GM19468 (cell line): ENCODE measurements at regions not wholly inside any gene's neighbourhood (a gene's known extent, or its start where the extent isn't known, plus 50 kb on each side); places are given as distances from the start of the nearest gene placed in this dataset.
"Not testable (repeated sequence)": the region's sequence is repeated elsewhere in the genome, so short reads cannot be mapped to it uniquely, and the experiment has no call there.

Experiments
- ATAC-seq: cut with Tn5 transposase; IDR thresholded peaks from one replicate; pipeline ENCODE4 v1.9.1; 2021; ENCODE audit warnings: mild to moderate bottlenecking, moderate library complexity, moderate number of reproducible peaks; ENCODE audit not compliant: unreplicated experiment; ENCODE audit errors: extremely low read depth

DNA sequence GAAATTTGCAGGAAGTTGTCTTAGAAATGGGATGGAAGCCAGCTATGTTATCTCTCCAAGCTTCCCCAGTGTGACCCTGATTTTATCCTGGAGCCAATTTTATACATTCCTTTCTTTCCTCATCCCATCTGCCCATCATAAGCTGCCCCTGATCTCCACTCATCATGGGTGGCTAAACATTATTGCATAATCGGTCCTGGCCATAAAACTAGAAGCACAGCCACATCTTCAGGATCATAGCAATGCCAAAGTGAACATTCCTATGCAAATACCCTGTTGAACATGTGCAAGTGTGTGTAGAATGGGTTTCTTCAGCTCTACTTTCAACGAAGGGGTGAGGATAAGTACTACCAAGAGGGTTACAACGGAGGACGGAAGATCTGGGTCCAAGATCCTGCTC is 50.6 kb upstream of the COG2 start:
- no peak for ATAC-seq

DNA sequence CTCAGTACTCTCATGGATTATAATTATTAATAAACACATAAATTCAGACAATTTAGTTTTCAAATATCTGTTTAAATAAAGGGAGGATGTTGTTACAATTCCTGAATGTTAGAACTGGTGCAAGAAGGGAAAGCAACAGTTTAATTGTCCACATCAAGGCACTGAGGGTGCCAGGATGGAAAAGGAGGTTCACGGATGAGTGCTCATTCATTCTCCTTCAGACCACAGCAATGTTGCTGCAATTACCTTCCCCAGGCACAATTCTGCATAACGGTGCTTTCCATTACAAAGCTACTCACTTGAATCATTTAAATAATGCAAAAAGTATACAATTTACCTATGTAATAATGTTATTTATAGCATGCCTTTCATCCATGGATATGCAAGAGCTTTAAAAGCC is 52.3 kb upstream of the COG2 start:
- no peak for ATAC-seq

DNA sequence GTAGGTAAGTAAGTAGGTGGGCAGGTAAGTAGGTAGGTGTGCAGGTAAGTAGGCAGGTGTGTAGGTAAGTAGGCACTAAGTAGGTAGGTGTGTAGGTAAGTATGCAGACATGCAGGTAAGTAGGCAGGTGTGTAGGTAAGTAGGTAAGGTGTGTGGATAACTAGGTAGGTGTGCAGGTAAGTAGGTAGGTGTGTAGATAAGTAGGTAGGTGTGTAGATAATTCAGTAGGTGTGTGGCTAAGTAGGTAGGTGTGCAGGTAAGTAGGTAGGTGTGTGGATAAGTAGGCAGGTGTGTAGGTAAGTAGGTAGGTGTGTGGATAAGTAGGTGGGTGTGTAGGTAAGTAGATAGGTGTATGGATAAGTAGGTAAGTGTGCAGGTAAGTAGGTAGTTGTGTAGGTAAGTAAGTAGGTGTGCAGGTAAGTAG is 53.9 kb upstream of the COG2 start:
- no peak for ATAC-seq

DNA sequence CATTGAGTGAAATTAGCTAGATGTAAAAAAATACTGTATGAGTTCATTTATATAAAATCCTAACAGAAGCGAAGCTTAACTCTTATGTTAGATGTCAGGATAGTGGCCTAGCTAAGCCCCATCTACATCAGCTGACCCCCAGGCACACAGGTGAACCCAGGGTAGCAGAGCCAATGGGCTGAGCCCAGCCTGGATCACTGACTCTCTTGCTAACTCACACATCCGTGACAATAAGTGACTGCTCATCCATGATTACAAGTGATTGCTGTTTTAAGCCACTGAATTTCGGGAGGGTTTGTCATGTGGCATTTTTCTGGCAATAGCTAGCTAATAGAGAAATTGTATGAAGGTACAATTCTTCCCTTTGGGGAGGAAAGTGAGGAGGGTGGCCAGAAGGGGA is 55.2 kb upstream of the COG2 start:
- no peak for ATAC-seq

DNA sequence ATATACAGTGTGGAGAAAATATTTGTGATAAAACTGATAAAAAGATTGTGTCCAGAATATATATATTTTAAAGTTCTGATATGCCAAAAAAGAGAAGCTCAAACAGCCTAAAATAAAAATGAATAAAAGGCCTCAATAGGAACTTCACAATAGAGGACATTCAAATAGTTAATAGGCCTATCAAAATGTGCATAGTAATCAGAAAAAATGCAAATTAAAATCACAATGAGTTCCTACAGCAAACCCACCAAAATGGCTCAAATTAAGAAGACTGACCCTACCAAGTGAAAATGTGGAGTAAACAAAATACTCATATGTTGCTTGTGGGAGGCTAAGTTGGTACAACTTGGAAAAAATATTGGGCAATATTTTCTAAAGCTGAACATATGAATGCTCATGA is 57.6 kb upstream of the COG2 start:
- ATAC-seq, result no peak

GRCh38 chr1:230581446-230582079 is 60.7 kb upstream of the COG2 start:
- no peak for ATAC-seq

DNA sequence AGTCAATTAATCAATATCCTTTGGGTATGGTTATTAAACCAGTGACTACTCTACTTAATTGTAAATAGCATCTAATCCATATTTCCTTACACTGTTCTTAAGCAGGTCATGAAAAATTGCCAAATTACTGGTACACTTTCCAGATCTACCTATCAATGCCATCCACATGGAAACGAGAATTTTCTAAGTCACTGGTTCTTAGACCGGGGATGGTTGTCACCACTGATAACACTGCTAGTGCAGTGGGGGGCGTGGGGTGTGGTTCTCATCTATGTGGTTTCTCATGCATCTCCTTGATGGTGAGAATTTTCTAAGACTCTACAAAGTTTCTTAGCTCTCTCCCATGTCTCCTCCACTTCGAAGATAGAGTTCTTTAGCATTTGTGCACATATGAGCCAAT is 63.7 kb upstream of the COG2 start:
- ATAC-seq, result no peak

DNA sequence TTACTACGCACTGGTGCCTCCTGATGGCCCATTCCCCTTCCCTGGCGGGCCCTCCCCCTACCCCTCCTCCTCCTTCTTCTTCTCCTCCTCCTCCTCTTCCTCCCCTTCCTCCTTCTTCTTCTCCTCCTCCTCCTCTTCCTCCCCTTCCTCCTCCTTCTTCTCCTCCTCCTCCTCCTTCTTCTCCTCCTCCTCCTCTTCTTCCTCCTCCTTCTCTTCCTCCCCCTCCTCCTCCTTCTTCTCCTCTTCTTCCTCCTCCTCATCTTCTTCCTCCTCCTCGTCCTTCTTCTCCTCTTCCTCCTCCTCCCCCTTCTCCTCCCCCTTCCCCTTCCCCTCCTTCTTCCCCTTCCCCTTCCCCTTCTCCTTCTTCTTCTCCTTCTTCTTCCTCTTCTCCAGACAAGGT is 64.7 kb upstream of the COG2 start:
- ATAC-seq, result no peak

DNA sequence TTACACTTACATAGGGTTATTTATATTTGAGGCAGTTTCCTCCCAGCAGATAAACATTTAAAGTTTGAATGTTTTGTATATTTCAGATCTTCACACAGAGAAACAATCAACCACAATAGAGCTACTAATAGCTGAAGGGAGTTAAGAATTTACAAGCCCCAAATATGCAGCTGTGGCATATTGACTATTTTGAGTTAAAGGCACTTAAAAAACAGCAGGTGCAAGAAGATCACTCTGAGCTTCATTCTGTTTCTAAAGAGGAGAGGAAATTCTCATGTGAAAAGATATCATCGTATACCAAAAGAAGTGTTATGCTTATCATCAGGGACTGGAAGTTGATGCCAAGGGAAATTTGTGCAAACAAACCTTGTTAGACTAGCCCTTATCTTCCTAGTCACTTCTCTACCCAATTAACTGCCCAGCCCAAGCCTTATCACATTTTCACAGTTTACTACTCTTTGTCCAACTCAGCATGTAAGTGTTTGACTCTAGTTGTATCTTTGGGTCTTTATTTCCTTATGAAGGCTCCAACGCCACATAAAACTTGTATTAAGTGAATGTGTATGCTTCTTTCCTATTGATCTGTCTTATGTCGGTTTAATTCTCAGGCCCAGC is 66.3 kb upstream of the COG2 start:
- no peak for ATAC-seq

DNA sequence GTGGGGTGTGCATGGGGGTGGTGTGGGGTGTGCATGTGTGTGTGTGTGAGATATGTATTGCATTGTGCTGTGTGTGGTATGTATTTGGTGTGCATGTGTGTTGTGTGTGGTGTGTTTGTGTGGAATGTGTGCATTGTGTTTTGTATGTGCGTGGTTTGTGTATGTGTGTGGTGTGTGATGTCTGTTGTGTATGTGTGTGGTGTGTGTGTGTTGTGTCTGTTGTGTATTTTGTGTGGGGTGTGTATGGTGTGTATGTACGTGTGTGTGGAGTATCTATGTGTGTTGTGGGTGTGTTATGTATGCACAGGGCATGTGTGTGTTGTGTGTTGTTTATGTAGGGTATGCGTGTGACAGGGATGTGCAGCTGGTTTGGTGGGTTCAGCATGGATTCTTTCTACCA is 67.8 kb upstream of the COG2 start:
- ATAC-seq, result no peak

DNA sequence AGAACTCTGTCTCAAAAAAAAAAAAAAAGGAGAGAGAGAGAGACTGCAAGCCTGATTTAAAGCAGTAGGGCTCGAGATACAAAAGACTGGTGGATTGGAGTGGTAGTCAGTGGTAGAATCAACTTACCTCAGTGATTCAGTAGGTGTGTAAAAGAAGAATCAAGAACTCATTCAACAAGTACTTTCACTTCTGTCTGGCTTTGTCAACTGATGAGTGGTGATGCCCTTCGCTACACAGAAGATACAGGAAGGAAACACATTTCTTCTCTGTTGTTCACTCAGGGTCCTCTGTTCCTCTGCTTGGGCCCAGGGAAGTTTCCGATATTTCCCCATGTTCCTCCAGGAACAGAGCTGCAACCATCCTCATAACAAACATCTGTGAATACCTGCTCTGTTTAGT is 68.6 kb upstream of the COG2 start:
- no peak for ATAC-seq

DNA sequence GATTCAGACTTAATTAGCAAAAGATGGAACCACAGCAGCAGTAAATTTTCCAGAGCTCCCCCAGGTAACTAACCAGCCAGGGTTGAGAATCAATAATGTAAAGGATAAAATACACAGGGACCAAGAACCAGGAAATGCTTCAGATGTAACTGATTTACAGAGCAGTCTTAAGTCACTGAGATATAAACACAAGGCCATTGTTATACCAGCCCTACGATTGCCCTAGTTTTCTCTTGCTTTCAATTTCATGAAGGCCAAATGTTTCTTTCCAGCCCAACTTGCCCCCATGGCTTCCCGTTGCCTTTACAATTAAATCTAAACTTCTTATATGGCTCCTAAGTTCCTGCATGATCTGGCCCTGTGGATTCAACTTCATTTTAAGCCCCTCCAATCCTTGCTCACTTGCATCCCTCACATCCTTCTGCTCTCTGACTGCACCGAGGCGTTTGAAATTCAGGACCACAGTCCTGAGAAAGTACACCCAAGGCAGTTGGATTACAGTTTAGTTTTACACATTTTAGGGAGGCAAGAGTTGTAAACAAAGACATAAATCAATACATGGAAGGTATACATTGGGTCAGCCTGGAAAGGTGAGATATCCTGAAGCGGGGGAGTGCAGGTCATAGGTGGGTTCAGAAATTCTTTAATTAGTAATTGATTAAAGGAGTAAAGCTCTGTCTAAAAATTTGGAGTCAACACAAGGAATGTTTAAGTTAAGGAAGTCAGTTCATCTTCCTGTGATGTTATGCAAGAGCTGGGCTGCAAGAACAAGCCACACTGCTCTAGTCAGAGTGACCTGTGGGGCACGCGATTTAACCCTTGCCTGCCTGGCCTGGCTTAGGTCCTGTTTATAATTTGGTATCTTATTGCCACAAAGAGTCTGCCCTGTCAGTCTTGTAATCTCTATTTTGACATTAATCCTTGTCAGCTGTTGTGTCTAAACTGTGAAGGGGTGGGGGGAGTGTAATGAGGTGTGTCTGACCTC is 69.9 kb upstream of the COG2 start:
- no peak for ATAC-seq

DNA sequence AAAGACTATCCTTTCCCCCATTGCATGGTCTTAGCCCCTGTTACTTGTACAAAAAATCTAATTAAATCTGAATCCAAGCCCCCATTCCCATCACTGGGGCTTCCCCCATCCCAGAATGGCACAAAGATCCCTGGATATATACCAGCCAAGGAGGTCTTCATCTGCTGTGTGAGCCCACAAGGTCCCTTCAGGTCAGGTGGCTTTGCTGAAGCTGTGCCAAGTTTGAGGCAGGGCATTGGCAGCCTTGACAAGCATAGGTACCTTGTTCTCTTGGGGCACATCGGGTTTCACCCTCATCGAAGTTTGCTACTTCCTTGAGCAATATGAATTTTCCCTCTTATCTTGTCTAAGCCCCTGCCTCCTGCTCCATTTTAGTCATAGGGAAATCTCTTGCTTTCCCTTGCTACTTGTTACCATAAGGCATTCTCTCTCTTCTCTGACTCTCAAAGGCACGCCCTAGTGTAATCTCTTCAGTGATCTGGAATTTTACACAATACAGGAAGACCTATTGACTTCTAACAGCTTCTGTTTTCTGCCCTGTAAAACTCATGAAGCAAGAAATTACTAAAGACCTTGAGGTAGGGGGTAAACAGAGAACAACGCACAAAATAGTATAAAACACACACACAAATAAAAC is 71.4 kb upstream of the COG2 start:
- no peak for ATAC-seq

DNA sequence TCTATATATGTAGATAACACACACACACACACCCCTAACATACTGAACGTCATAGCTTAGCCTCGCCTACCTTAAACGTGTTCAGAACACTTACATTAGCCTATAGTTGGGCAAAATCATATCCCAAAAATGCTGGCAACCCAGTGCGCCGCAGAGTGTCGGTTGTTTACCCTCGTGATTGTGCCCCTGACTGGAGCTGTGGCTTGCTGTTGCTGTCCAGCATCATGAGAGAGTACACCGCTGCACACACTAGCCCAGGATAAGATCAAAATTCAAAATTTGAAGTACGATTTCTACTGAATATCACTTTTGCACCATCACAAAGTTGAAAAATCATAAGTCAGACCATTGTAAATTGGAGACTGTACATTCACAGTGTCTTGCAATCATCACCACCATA is 73.1 kb upstream of the COG2 start:
- ATAC-seq, result no peak

DNA sequence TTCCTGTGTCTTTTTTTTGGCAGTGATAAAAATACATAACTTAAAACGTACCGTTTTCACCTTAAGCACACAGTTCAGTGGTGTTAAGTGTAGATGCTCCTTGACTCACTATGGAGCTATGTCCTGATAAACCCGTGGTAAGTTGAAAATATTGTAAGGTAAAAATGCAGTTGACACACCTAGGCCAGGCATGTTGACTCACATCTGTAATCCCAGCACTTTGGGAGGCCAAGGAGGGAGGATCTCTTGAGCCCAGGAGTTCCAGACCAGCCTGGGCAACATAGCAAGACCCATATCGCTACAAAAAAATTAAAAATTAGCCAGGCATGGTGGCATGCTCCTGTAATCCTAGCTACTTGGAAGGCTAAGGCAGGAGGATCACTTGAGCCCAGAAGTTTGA is 73.6 kb upstream of the COG2 start:
- no peak for ATAC-seq

DNA sequence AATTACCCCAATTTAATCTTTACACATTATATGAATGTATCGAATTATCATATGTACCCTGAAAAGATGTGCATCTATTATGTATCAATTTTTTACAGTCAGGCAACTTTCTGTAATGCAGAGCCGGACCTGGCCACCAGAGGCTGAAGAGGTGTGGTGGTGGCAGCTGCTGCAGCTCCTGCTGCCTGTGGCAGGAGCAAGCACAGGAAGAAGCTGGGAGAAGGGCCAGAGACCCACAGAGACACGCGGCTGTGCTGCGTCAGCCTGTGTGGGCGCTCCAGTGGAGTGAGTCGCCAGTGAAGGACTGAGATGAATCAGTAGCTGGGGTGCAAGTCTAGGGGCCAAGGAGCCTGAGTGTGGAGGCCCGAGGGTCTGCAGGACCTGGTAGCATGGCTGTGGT is 74.3 kb upstream of the COG2 start:
- ATAC-seq, result no peak

- ATAC-seq, result no peak
Measured at GRCh38 chr1:230567221-230567575, 75.1 kb upstream of the COG2 start.

DNA sequence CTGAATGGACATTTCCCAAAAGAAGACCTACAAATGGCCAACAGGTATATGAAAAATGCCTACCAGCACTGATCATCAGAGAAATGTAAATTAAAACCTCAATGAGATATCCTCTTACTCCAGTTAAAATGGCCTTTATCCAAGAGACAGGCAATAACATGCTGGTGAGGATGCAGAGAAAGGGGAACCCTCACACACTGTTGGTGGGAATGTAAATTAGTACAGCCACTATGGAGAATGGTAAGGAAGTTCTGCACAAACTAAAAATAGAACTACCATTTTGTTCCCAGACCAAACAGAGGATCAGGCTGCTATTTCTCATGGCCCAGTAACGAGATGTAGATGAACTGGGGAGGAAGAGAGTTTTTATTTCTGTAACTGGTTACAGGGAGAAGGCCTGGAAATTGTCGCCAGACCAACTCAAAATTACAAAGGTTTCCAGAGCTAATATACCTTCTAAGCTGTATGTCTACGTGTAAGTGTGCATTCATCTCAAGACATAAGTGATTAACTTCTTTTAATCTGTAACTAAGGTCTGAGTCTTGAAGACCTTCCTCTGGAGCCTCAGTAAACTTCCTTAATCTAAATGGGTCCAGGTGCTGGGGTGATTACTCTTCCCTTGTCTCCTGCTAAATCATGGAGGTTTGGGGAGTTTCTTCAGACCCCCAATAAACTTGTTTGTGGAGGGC is 75.6 kb upstream of the COG2 start:
- ATAC-seq, result not testable (repeated sequence)

GRCh38 chr1:230565141-230565540 is 77.1 kb upstream of the COG2 start:
- ATAC-seq, result no peak

DNA sequence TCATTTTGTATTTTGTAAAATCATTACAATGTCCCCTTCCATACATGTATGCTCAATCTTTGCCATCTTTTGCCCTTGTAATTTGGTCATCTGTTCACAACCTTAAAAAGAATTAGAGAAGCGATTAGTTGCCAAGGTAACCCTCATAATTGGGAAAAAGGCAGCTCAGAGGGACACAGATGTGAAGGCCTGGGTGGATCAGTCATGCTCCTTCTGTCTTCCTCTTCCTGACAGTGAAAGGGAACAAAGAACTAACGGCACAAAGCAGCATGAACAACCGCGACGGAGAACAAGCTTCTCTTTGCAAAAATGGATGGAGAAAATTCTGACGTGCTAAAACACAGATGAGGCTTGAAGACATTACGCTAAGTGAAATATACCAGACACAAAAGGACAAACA is 78.7 kb upstream of the COG2 start:
- no peak for ATAC-seq
